HEK293 (cell line): ENCODE measurements at regions not wholly inside any gene's neighbourhood (a gene's known extent, or its start where the extent isn't known, plus 50 kb on each side); places are given as distances from the start of the nearest gene placed in this dataset.

ENCODE experiments used
- CTCF ChIA-PET: fragments of 350-600 bp; formaldehyde crosslinking; extraction: SDS; loops from one replicate; lab custom pipeline; 2021; ENCODE audit warnings: antibody characterized with exemption; lab: Yijun Ruan, JAX
- POLR2A ChIA-PET: fragments of 300-600 bp; formaldehyde crosslinking; extraction: SDS; loops from one replicate; lab custom pipeline; 2020; ENCODE audit warnings: antibody characterized with exemption, inconsistent platforms; lab: Yijun Ruan, JAX
- H3K27ac ChIP-seq: fragments of 200-500 bp; sonication (Bioruptor generic); 2 replicates; pipeline ENCODE4 v1.5.1; 2014; ENCODE audit warnings: low read depth, low read length, control low read depth, inconsistent platforms; ENCODE audit errors: extremely low read depth
- H3K36me3 ChIP-seq, 2 experiments: fragments of 200-500 bp in 1 of 2; sonication (Bioruptor generic) in 1 of 2; 1 replicate in 1 of 2; 2 replicates in 1 of 2; pipeline ENCODE4 v1.5.1; 2014 to 2017; ENCODE audit warnings: inconsistent platforms in 2 of 2, low read length in 2 of 2; ENCODE audit not compliant: control insufficient read depth in 2 of 2, insufficient read depth in 1 of 2
- H3K4me1 ChIP-seq: fragments of 200-500 bp; sonication (Bioruptor generic); 2 replicates; pipeline ENCODE4 v1.5.1; 2014; ENCODE audit warnings: mild to moderate bottlenecking, low read length, inconsistent platforms; ENCODE audit not compliant: control insufficient read depth, insufficient read depth
- H3K4me3 ChIP-seq: 2 replicates; pipeline ENCODE4 v1.5.1; 2011; ENCODE audit warnings: low read depth, mild to moderate bottlenecking, control low read depth, low read length, moderate library complexity
- H3K9me3 ChIP-seq: fragments of 200-500 bp; sonication (Bioruptor generic); 2 replicates; pipeline ENCODE4 v1.5.1; 2014; ENCODE audit warnings: low read depth, low read length, inconsistent platforms; ENCODE audit not compliant: control insufficient read depth, insufficient read depth
- BCL11B ChIP-seq: fragments of 450-650 bp; formaldehyde crosslinking; IDR thresholded peaks from 2 replicates; pipeline ENCODE4 v1.5.1; 2016; ENCODE audit warnings: low read depth, missing biosample characterization, missing genetic modification characterization
- GLIS2 ChIP-seq: fragments of 450-650 bp; formaldehyde crosslinking; IDR thresholded peaks from 2 replicates; pipeline ENCODE4 v1.5.1; 2016; ENCODE audit warnings: missing biosample characterization, missing genetic modification characterization
- KLF9 ChIP-seq: fragments of 450-650 bp; formaldehyde crosslinking; IDR thresholded peaks from 2 replicates; pipeline ENCODE4 v1.5.1; 2016; ENCODE audit warnings: missing biosample characterization, missing genetic modification characterization, low read depth
- OSR2 ChIP-seq: fragments of 450-650 bp; formaldehyde crosslinking; IDR thresholded peaks from 2 replicates; pipeline ENCODE4 v1.5.1; 2016; ENCODE audit warnings: missing biosample characterization, missing genetic modification characterization
- ZBTB10 ChIP-seq: fragments of 450-650 bp; formaldehyde crosslinking; IDR thresholded peaks from 2 replicates; pipeline ENCODE4 v1.5.1; 2016; ENCODE audit warnings: missing biosample characterization, missing genetic modification characterization
- ZEB2 ChIP-seq: fragments of 450-650 bp; formaldehyde crosslinking; IDR thresholded peaks from 2 replicates; pipeline ENCODE4 v1.5.1; 2016; ENCODE audit warnings: missing biosample characterization, missing genetic modification characterization
- ZFP41 ChIP-seq: fragments of 450-650 bp; formaldehyde crosslinking; IDR thresholded peaks from 2 replicates; pipeline ENCODE4 v1.5.1; 2016; ENCODE audit warnings: missing biosample characterization, missing genetic modification characterization, borderline replicate concordance
- ZNF140 ChIP-seq: fragments of 450-650 bp; formaldehyde crosslinking; IDR thresholded peaks from 2 replicates; pipeline ENCODE4 v1.5.1; 2016; ENCODE audit warnings: missing biosample characterization, missing genetic modification characterization
- ZNF223 ChIP-seq: fragments of 450-650 bp; formaldehyde crosslinking; IDR thresholded peaks from 2 replicates; pipeline ENCODE4 v1.5.1; 2016; ENCODE audit warnings: missing biosample characterization, missing genetic modification characterization
- ZNF23 ChIP-seq: fragments of 450-650 bp; formaldehyde crosslinking; IDR thresholded peaks from 2 replicates; pipeline ENCODE4 v1.5.1; 2016; ENCODE audit warnings: missing biosample characterization, missing genetic modification characterization, borderline replicate concordance
- ZNF26 ChIP-seq: fragments of 450-650 bp; formaldehyde crosslinking; IDR thresholded peaks from 2 replicates; pipeline ENCODE4 v1.5.1; 2016; ENCODE audit warnings: missing biosample characterization, missing genetic modification characterization
- ZNF391 ChIP-seq: fragments of 450-650 bp; formaldehyde crosslinking; IDR thresholded peaks from 2 replicates; pipeline ENCODE4 v1.5.1; 2016; ENCODE audit warnings: low read depth, missing biosample characterization, missing genetic modification characterization, borderline replicate concordance
- ZNF530 ChIP-seq: fragments of 450-650 bp; formaldehyde crosslinking; IDR thresholded peaks from 2 replicates; pipeline ENCODE4 v1.5.1; 2016; ENCODE audit warnings: low read depth, missing biosample characterization, missing genetic modification characterization
- ZNF747 ChIP-seq: fragments of 450-650 bp; formaldehyde crosslinking; IDR thresholded peaks from 2 replicates; pipeline ENCODE4 v1.5.1; 2016; ENCODE audit warnings: missing biosample characterization, missing genetic modification characterization
- ZSCAN18 ChIP-seq: fragments of 450-650 bp; formaldehyde crosslinking; IDR thresholded peaks from 2 replicates; pipeline ENCODE4 v1.5.1; 2016; ENCODE audit warnings: missing biosample characterization, missing genetic modification characterization
- TF ChIP-seq, protein P1 (sequence below): fragments of 450-650 bp; formaldehyde crosslinking; IDR thresholded peaks from 2 replicates; pipeline ENCODE4 v1.5.1; 2016; ENCODE audit warnings: missing biosample characterization, missing genetic modification characterization
- TF ChIP-seq, protein P2 (sequence below): fragments of 450-650 bp; formaldehyde crosslinking; IDR thresholded peaks from 2 replicates; pipeline ENCODE4 v1.5.1; 2016; ENCODE audit warnings: missing biosample characterization, missing genetic modification characterization

DNA sequence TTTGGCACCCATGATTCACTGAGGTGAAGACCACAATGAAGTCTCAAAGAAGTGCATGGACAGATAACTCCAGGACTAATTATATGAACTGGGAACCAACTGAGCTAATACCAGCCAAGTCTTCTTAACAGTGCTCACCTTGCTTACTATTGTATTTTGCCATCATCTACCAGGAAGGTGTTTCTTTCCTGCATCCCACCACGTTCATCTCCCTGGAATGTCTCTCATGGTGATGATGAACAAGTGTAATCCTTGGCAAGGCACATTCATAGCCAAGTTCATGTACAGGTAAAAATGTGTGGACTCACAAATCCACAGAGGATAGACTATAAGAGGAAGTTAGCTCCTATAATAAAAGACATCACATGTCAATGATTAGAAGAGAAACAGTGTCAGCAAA is 489.1 kb downstream of the SMARCA1 start (continued):
- TF ChIP-seq ZBTB10 (tag by site-specific recombination) (no peak), ZNF140 (tag by site-specific recombination) (no peak), BCL11B (tag by site-specific recombination) (no peak), ZSCAN18 (tag by site-specific recombination) (no peak), ZNF23 (tag by site-specific recombination) (no peak), ZEB2 (tag by site-specific recombination) (no peak), ZNF223 (tag by site-specific recombination) (no peak), ZNF391 (tag by site-specific recombination) (no peak)
- TF ChIP-seq, protein P1, sequence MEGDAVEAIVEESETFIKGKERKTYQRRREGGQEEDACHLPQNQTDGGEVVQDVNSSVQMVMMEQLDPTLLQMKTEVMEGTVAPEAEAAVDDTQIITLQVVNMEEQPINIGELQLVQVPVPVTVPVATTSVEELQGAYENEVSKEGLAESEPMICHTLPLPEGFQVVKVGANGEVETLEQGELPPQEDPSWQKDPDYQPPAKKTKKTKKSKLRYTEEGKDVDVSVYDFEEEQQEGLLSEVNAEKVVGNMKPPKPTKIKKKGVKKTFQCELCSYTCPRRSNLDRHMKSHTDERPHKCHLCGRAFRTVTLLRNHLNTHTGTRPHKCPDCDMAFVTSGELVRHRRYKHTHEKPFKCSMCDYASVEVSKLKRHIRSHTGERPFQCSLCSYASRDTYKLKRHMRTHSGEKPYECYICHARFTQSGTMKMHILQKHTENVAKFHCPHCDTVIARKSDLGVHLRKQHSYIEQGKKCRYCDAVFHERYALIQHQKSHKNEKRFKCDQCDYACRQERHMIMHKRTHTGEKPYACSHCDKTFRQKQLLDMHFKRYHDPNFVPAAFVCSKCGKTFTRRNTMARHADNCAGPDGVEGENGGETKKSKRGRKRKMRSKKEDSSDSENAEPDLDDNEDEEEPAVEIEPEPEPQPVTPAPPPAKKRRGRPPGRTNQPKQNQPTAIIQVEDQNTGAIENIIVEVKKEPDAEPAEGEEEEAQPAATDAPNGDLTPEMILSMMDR (tag by site-specific recombination): no peak
- TF ChIP-seq, protein P2, sequence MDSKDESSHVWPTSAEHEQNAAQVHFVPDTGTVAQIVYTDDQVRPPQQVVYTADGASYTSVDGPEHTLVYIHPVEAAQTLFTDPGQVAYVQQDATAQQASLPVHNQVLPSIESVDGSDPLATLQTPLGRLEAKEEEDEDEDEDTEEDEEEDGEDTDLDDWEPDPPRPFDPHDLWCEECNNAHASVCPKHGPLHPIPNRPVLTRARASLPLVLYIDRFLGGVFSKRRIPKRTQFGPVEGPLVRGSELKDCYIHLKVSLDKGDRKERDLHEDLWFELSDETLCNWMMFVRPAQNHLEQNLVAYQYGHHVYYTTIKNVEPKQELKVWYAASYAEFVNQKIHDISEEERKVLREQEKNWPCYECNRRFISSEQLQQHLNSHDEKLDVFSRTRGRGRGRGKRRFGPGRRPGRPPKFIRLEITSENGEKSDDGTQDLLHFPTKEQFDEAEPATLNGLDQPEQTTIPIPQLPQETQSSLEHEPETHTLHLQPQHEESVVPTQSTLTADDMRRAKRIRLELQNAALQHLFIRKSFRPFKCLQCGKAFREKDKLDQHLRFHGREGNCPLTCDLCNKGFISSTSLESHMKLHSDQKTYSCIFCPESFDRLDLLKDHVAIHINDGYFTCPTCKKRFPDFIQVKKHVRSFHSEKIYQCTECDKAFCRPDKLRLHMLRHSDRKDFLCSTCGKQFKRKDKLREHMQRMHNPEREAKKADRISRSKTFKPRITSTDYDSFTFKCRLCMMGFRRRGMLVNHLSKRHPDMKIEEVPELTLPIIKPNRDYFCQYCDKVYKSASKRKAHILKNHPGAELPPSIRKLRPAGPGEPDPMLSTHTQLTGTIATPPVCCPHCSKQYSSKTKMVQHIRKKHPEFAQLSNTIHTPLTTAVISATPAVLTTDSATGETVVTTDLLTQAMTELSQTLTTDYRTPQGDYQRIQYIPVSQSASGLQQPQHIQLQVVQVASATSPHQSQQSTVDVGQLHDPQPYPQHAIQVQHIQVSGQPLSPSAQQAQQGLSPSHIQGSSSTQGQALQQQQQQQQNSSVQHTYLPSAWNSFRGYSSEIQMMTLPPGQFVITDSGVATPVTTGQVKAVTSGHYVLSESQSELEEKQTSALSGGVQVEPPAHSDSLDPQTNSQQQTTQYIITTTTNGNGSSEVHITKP (tag by site-specific recombination): no peak

GRCh38 chrX:129026202-129026601 is 497.1 kb downstream of the SMARCA1 start:
- Histone ChIP-seq H3K4me3 (no peak overlapping the region), H3K9me3 (no peaks in the 10 kb centered on the region), H3K27ac (no peak overlapping the region), H3K4me1 (no peaks in the 10 kb centered on the region)
- POLR2A ChIA-PET: no interaction called here
- no peak for TF ChIP-seq KLF9
- TF ChIP-seq ZNF747 (tag by site-specific recombination): no peak
- TF ChIP-seq OSR2 (tag by site-specific recombination): no peak
- no peak for TF ChIP-seq ZNF26
- no peak for TF ChIP-seq GLIS2 (tag by site-specific recombination)
- no peak for TF ChIP-seq ZFP41 (tag by site-specific recombination)
- no peak for TF ChIP-seq ZNF530 (tag by site-specific recombination)
- TF ChIP-seq, all 188 proteins: peak for 0
- H3K36me3 ChIP-seq: no peaks in the 10 kb centered on the region
- CTCF ChIA-PET: interaction anchor here (0.6 to 0.7 kb wide), 2 partner anchors 8 to 611 kb away, joined by 3 read pairs; no protein-coding TSS in a partner anchor
